ENCODE measurements at regions not wholly inside any gene's neighbourhood (a gene's known extent, or its start where the extent isn't known, plus 50 kb on each side); places are given as distances from the start of the nearest gene placed in this dataset.

- Histone ChIP-seq H3K9ac (no peak overlapping the region), H3K4me2 (ENCODE audit: unreplicated experiment) (no peak overlapping the region), H4K20me1 (ENCODE audit: insufficient read depth) (no peaks in the 10 kb centered on the region), H3K27me3 (replicated peaks; ENCODE audit: insufficient read depth) (no peaks in the 10 kb centered on the region), H3F3A (ENCODE audit: insufficient read depth) (no peaks in the 10 kb centered on the region), H3K36me3 (ENCODE audit: low read depth) (no peaks in the 10 kb centered on the region), H3K4me3 (no peak overlapping the region), H3K9me3 (ENCODE audit: low read depth) (no peaks in the 10 kb centered on the region), H3K4me1 (ENCODE audit: insufficient read depth) (no peaks in the 10 kb centered on the region), H2AFZ (no peak overlapping the region), H3K9me2 (ENCODE audit: insufficient read depth) (no peaks in the 10 kb centered on the region), H3K79me2 (ENCODE audit: insufficient read depth) (no peaks in the 10 kb centered on the region), H3K27ac (no peak overlapping the region)
- DNase-seq = no peak
- in situ Hi-C loops (cut with MboI) = no loop called here
- TF ChIP-seq EZH2 (IDR thresholded peaks at IDR 0.05; ENCODE audit: insufficient read depth, poor library complexity, severe bottlenecking) = no peak
- no peak for TF ChIP-seq EZH2phosphoT487 (IDR thresholded peaks at IDR 0.05; ENCODE audit: insufficient read depth, low read depth)
- WGBS, 2 experiments (ENCODE audit: low coverage in 1 of 2, low lambda C conversion rate in 2 of 2, missing lambda C conversion rate in 2 of 2) = 52 to 54% methylated on average over 9 of the region's 9 CpGs
Observed at GRCh38 chr3:180161770-180162169, 125.0 kb upstream of the PEX5L start.

- no peak overlapping the region for H2AFZ ChIP-seq
- DNase-seq = no peak
- no peaks in the 10 kb centered on the region for H3K79me2 ChIP-seq (ENCODE audit: insufficient read depth)
- H3K4me1 ChIP-seq (ENCODE audit: insufficient read depth) = no peaks in the 10 kb centered on the region
- H3K9ac ChIP-seq = no peak overlapping the region
- H3K9me2 ChIP-seq (ENCODE audit: insufficient read depth) = no peaks in the 10 kb centered on the region
- H3K27ac ChIP-seq = no peak overlapping the region
- in situ Hi-C loops (cut with MboI) = no loop called here
- no peaks in the 10 kb centered on the region for H3K9me3 ChIP-seq (ENCODE audit: low read depth)
- no peak for TF ChIP-seq EZH2 (IDR thresholded peaks at IDR 0.05; ENCODE audit: insufficient read depth, poor library complexity, severe bottlenecking)
- TF ChIP-seq EZH2phosphoT487 (IDR thresholded peaks at IDR 0.05; ENCODE audit: insufficient read depth, low read depth) = no peak
- no peak overlapping the region for H3K4me3 ChIP-seq
- H3F3A ChIP-seq (ENCODE audit: insufficient read depth) = no peaks in the 10 kb centered on the region
- H3K4me2 ChIP-seq (ENCODE audit: unreplicated experiment) = no peak overlapping the region
- WGBS, 2 experiments (ENCODE audit: low coverage in 1 of 2, low lambda C conversion rate in 2 of 2, missing lambda C conversion rate in 2 of 2) = 0 to 8% methylated on average over 1 of the region's 1 CpG
- H4K20me1 ChIP-seq (ENCODE audit: insufficient read depth) = no peaks in the 10 kb centered on the region
- H3K36me3 ChIP-seq (ENCODE audit: low read depth) = no peaks in the 10 kb centered on the region
- no peaks in the 10 kb centered on the region for H3K27me3 ChIP-seq (replicated peaks; ENCODE audit: insufficient read depth)
Observed at GRCh38 chr3:180175572-180175971, 138.8 kb upstream of the PEX5L start.

GRCh38 chr3:180176059-180176458, 139.3 kb upstream of the PEX5L start:
- Histone ChIP-seq H3K9ac (no peak overlapping the region), H4K20me1 (ENCODE audit: insufficient read depth) (no peaks in the 10 kb centered on the region)

DNA sequence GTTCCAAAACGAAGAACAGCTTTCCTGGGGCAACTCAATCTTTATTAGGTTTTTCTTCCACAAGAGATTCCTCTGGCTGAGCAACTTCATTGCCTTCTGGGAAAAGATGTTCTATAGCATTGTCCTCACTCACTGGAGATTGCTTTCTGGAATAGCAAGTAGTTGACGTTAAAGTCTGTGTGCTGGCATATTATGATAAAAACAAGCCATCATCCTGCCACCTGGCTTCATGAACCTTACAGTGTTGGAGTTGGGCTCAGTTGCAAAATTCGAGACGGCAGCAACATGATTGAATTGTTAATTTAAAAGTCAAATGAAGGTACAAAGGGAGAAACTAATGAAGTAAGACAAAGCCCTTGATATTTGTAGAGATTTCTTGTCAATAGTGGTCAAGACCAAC, 140.5 kb upstream of the PEX5L start:
- Histone ChIP-seq H3K79me2 (ENCODE audit: insufficient read depth) (no peaks in the 10 kb centered on the region), H3K9me2 (ENCODE audit: insufficient read depth) (no peaks in the 10 kb centered on the region), H3K9ac (no peak overlapping the region), H4K20me1 (ENCODE audit: insufficient read depth) (no peaks in the 10 kb centered on the region), H3K4me1 (ENCODE audit: insufficient read depth) (no peaks in the 10 kb centered on the region), H3K36me3 (ENCODE audit: low read depth) (no peaks in the 10 kb centered on the region), H3K4me3 (no peak overlapping the region), H3K27ac (no peak overlapping the region), H2AFZ (no peak overlapping the region), H3K4me2 (ENCODE audit: unreplicated experiment) (no peak overlapping the region), H3F3A (ENCODE audit: insufficient read depth) (no peaks in the 10 kb centered on the region), H3K27me3 (replicated peaks; ENCODE audit: insufficient read depth) (no peaks in the 10 kb centered on the region), H3K9me3 (ENCODE audit: low read depth) (no peaks in the 10 kb centered on the region)
- in situ Hi-C loops (cut with MboI) = no loop called here
- no peak for TF ChIP-seq EZH2 (IDR thresholded peaks at IDR 0.05; ENCODE audit: insufficient read depth, poor library complexity, severe bottlenecking)
- TF ChIP-seq EZH2phosphoT487 (IDR thresholded peaks at IDR 0.05; ENCODE audit: insufficient read depth, low read depth) = no peak
- 21 to 23% methylated on average over 4 of the region's 4 CpGs for WGBS, 2 experiments (ENCODE audit: low coverage in 1 of 2, low lambda C conversion rate in 2 of 2, missing lambda C conversion rate in 2 of 2)
- no peak for DNase-seq

More at GRCh38 chr3:180176059-180176458, 139.3 kb upstream of the PEX5L start:
- H3K4me3 ChIP-seq = no peak overlapping the region
- H3K27ac ChIP-seq = no peak overlapping the region
- no peaks in the 10 kb centered on the region for H3K9me2 ChIP-seq (ENCODE audit: insufficient read depth)
- H3K9me3 ChIP-seq (ENCODE audit: low read depth) = no peaks in the 10 kb centered on the region
- DNase-seq = no peak
- no peaks in the 10 kb centered on the region for H3K27me3 ChIP-seq (replicated peaks; ENCODE audit: insufficient read depth)
- no peaks in the 10 kb centered on the region for H3K36me3 ChIP-seq (ENCODE audit: low read depth)
- H3K79me2 ChIP-seq (ENCODE audit: insufficient read depth) = no peaks in the 10 kb centered on the region
- H3K4me1 ChIP-seq (ENCODE audit: insufficient read depth) = no peaks in the 10 kb centered on the region
- H3K4me2 ChIP-seq (ENCODE audit: unreplicated experiment) = no peak overlapping the region
- TF ChIP-seq EZH2 (IDR thresholded peaks at IDR 0.05; ENCODE audit: insufficient read depth, poor library complexity, severe bottlenecking) (no peak), EZH2phosphoT487 (IDR thresholded peaks at IDR 0.05; ENCODE audit: insufficient read depth, low read depth) (no peak)
- H2AFZ ChIP-seq = no peak overlapping the region
- in situ Hi-C loops (cut with MboI) = no loop called here
- 8 to 15% methylated on average over 3 of the region's 3 CpGs for WGBS, 2 experiments (ENCODE audit: low coverage in 1 of 2, low lambda C conversion rate in 2 of 2, missing lambda C conversion rate in 2 of 2)
- H3F3A ChIP-seq (ENCODE audit: insufficient read depth) = no peaks in the 10 kb centered on the region

DNA sequence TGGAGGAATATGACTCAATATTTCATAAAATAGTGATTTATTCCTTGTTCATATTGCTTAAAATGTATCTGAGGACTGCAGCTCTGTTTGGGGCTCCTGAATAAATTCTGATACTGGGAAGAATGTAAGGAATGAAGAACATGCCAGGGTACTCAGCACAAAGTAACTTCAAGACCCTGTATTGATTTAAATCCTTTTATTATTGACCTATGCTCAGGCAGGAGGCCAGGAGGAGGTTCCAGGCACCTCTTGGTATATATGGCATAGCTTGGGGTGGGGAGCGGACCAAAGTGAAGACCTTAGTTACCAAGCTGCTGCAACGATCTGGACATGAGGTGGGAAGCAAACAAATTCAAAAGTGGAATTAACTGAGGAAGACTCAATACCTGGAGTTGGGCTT, 142.8 kb upstream of the PEX5L start:
- WGBS, 2 experiments (ENCODE audit: low coverage in 1 of 2, low lambda C conversion rate in 2 of 2, missing lambda C conversion rate in 2 of 2) = 40 to 42% methylated on average over 2 of the region's 2 CpGs
- no peak overlapping the region for H2AFZ ChIP-seq
- no peak overlapping the region for H3K4me3 ChIP-seq

More for the DNA sequence above, 142.8 kb upstream of the PEX5L start:
- Histone ChIP-seq H3K36me3 (ENCODE audit: low read depth) (no peaks in the 10 kb centered on the region), H3K9me2 (ENCODE audit: insufficient read depth) (no peaks in the 10 kb centered on the region), H3K4me2 (ENCODE audit: unreplicated experiment) (no peak overlapping the region), H3K27ac (no peak overlapping the region), H4K20me1 (ENCODE audit: insufficient read depth) (no peaks in the 10 kb centered on the region), H3F3A (ENCODE audit: insufficient read depth) (no peaks in the 10 kb centered on the region), H3K9ac (no peak overlapping the region), H3K27me3 (replicated peaks; ENCODE audit: insufficient read depth) (no peaks in the 10 kb centered on the region), H3K9me3 (ENCODE audit: low read depth) (no peaks in the 10 kb centered on the region), H3K4me1 (ENCODE audit: insufficient read depth) (no peaks in the 10 kb centered on the region), H3K79me2 (ENCODE audit: insufficient read depth) (no peaks in the 10 kb centered on the region)
- in situ Hi-C loops (cut with MboI) = no loop called here
- no peak for TF ChIP-seq EZH2phosphoT487 (IDR thresholded peaks at IDR 0.05; ENCODE audit: insufficient read depth, low read depth)
- DNase-seq = no peak
